Omental fat pad (tissue), 3 donors: ENCODE measurements at regions not wholly inside any gene's neighbourhood (a gene's known extent, or its start where the extent isn't known, plus 50 kb on each side); places are given as distances from the start of the nearest gene placed in this dataset.

Experiments
- ATAC-seq: fragments of 150-250 bp; one replicate; pipeline ENCODE4 v1.9.1; 2016; ENCODE audit warnings: mild to moderate bottlenecking, moderate library complexity; ENCODE audit not compliant: low FRiP score
- DNase-seq: peaks from one replicate; pipeline ENCODE4 v3.0.0-alpha.2; 2019; ENCODE audit warnings: low spot score
- CTCF ChIP-seq, 3 donors: fragments of 450-650 bp; IDR thresholded peaks; one replicate each; pipeline ENCODE4 v1.5.1; 2016 to 2017; ENCODE audit warnings: antibody characterized with exemption in 3 of 3, mild to moderate bottlenecking in 3 of 3, moderate library complexity in 2 of 3

- DNase-seq (no peak), ATAC-seq (no peak)
- TF ChIP-seq CTCF (IDR thresholded peaks at IDR 0.05) = no peak
Observed at GRCh38 chr21:25412100-25412499, 195.2 kb downstream of the MRPL39 start.

DNA sequence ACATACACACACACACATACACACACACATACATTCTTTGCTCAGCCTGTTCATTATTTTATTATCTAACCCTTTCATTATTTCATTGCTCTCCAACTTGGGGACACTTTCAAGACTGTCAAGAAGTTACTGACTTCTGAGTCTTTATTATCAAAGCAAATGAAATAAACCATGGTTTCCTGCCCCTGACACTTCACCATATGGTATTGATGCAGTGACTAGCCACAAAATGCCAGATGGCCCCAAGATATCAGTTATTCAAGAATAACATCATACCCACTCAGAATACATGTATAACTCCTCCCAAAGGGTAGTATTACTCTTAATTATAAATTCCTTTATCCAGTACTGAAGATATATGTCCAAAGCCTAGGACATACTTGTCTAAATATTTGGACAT lies 197.3 kb downstream of the MRPL39 start:
- TF ChIP-seq CTCF (IDR thresholded peaks at IDR 0.05) = no peak
- DNase-seq (no peak), ATAC-seq (no peak)

- ATAC-seq = no peak
- DNase-seq = no peak
Observed at GRCh38 chr21:25408666-25409065, 198.6 kb downstream of the MRPL39 start.

GRCh38 chr21:25406887-25407579 lies 200.2 kb downstream of the MRPL39 start:
- DNase-seq = no peak
- TF ChIP-seq CTCF (IDR thresholded peaks at IDR 0.05) = no peak
- no peak for ATAC-seq

More at GRCh38 chr21:25408666-25409065, 198.6 kb downstream of the MRPL39 start:
- no peak for TF ChIP-seq CTCF (IDR thresholded peaks at IDR 0.05)

DNA sequence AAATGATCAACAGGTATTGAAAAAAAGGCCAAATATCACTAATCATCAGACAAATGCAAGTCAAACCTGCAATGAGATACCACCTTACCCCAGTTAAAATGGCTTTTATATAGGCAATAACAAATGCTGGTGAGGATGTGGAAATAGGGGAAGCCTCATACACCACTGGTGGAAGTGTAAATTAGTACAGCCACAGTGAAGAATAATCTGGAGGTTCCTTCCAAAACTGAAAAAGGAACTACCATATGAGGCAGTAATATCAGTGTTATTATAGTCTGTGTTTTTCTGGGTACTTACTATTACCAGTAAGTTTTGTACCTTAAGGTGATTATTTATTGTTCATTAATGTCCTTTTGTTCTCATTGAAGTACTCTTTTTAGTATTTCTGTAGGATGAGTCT lies 201.3 kb downstream of the MRPL39 start:
- DNase-seq (no peak), ATAC-seq (no peak)
- no peak for TF ChIP-seq CTCF (IDR thresholded peaks at IDR 0.05)

DNA sequence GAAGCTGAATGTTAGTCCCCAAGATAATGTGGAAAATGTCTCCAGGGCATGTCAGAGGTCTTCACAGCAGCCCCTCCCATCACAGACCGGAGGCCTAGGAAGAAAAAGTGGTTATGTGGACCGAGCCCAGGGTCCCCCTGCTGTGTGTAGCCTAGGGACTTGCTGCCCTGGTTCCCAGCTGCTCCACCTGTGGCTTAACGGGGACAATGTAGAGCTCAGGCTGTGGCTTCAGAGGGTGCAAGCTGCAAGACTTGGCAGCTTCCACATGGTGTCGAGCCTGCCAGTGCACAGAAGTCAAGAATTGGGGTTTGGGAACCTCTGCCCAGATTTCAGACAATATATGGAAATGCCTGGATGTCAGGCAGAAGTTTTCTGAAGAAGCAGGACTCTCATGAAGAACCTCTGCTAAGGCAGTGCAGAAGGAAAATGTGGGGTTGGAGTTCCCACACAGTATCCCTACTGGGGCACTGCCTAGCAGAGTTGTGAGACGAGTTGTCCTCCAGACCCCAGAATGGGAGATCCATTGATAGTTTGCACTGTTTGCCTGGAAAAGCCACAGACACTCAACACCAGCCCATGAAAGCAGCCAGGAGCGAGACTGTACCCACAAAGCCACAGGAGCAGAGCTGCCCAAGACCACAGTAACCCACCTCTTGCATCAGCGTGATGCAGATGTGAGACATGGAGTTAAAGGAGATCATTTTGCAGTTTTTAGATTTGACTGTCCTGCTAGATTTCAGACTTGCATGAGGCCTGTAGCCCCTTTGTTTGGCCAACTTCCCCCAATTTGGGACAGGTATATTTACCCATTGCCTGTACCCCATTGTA lies 204.9 kb downstream of the MRPL39 start:
- ATAC-seq (no peak), DNase-seq (no peak)
- no peak for TF ChIP-seq CTCF (IDR thresholded peaks at IDR 0.05)

- ATAC-seq (no peak), DNase-seq (no peak)
- no peak for TF ChIP-seq CTCF (IDR thresholded peaks at IDR 0.05)
Observed at GRCh38 chr21:25400427-25400826, 206.9 kb downstream of the MRPL39 start.
